ENCODE measurements at regions not wholly inside any gene's neighbourhood (a gene's known extent, or its start where the extent isn't known, plus 50 kb on each side); places are given as distances from the start of the nearest gene placed in this dataset.

- Mint-ChIP-seq H3K27me3 (ENCODE audit: low read depth, poor library complexity) (peaks cover 11% of the 10 kb centered on the region), H3K36me3 (ENCODE audit: low read depth) (peaks cover 10% of the 10 kb centered on the region), H3K4me3 (no peak overlapping the region), H3K9me3 (peaks cover 9% of the 10 kb centered on the region), H3K4me1 (peaks cover 46% of the 10 kb centered on the region), H3K27ac (no peak overlapping the region)
- no peak for TF ChIP-seq CTCF (IDR thresholded peaks at IDR 0.05)
- DNase-seq = no peak
Measured at GRCh38 chr2:3131636-3132326, 245.8 kb downstream of the EIPR1 start.

- DNase-seq = no peak
Measured at GRCh38 chr2:3130889-3131635, 246.6 kb downstream of the EIPR1 start.

DNA sequence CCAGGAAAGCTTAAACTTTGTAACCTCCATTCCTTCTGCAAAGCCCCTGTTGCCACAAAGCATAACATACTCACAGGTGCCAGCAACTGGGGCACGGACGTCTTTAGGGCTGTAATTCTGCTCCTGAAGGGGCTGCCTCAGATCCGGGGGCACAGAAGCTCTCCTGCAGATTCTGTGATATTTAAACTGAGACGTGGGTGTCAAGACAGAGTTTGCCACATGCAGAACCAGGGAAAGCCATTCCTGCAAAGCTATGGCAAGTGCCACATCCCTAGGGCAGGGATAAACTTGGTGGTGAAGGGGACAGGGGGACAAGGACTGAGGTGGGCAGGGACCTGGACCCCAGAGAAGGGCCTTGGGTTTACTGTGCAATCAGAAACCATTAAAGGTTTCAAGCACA lies 247.2 kb downstream of the EIPR1 start:
- peaks cover 4% of the 10 kb centered on the region for H3K9me3 Mint-ChIP-seq
- TF ChIP-seq CTCF (IDR thresholded peaks at IDR 0.05) = no peak
- H3K27me3 Mint-ChIP-seq (ENCODE audit: low read depth, poor library complexity) = peaks cover 11% of the 10 kb centered on the region
- peak overlapping the region; percentile 57 for H3K4me3 Mint-ChIP-seq
- peaks cover 57% of the 10 kb centered on the region for H3K4me1 Mint-ChIP-seq
- peaks cover 5% of the 10 kb centered on the region for H3K36me3 Mint-ChIP-seq (ENCODE audit: low read depth)
- DNase-seq = no peak
- H3K27ac Mint-ChIP-seq = peak overlapping the region; percentile 21

More at GRCh38 chr2:3130889-3131635, 246.6 kb downstream of the EIPR1 start:
- Mint-ChIP-seq H3K36me3 (ENCODE audit: low read depth) (peaks cover 10% of the 10 kb centered on the region), H3K27ac (peak overlapping the region; percentile 80), H3K9me3 (peaks cover 9% of the 10 kb centered on the region), H3K4me3 (peak overlapping the region; percentile 57), H3K27me3 (ENCODE audit: low read depth, poor library complexity) (peaks cover 11% of the 10 kb centered on the region), H3K4me1 (peaks cover 53% of the 10 kb centered on the region)
- TF ChIP-seq CTCF (IDR thresholded peaks at IDR 0.05) = no peak

DNA sequence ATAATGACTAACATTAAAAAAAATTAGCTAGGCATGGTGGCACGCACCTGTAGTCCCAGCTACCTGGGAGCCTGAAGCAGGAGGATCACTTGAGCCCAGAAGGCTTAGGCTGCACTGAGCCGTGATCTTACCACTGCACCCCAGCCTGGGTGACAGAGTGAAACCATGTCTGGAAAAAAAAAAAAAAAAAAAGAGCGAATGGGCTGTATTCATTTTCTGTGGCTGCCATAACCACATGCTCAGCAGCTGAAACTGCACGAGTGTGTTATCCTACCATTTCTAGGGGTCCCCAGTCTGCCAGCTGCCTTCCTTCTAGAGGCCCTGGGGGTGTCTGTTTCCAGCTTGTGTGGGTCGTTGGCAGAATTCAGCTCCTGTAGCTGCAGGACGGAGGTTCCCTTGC lies 247.8 kb downstream of the EIPR1 start:
- no peaks in the 10 kb centered on the region for H3K9me3 Mint-ChIP-seq
- DNase-seq = no peak
- H3K27me3 Mint-ChIP-seq (ENCODE audit: low read depth, poor library complexity) = peaks cover 11% of the 10 kb centered on the region
- TF ChIP-seq CTCF (IDR thresholded peaks at IDR 0.05) = no peak
- no peak overlapping the region for H3K4me3 Mint-ChIP-seq
- peaks cover 60% of the 10 kb centered on the region for H3K4me1 Mint-ChIP-seq
- no peaks in the 10 kb centered on the region for H3K36me3 Mint-ChIP-seq (ENCODE audit: low read depth)
- H3K27ac Mint-ChIP-seq = no peak overlapping the region

- no peaks in the 10 kb centered on the region for H3K36me3 Mint-ChIP-seq (ENCODE audit: low read depth)
- no peak overlapping the region for H3K4me3 Mint-ChIP-seq
- peaks cover 60% of the 10 kb centered on the region for H3K4me1 Mint-ChIP-seq
- H3K27ac Mint-ChIP-seq = peak overlapping the region; percentile 29
- TF ChIP-seq CTCF (IDR thresholded peaks at IDR 0.05) = no peak
- H3K9me3 Mint-ChIP-seq = no peaks in the 10 kb centered on the region
- peaks cover 14% of the 10 kb centered on the region for H3K27me3 Mint-ChIP-seq (ENCODE audit: low read depth, poor library complexity)
- DNase-seq = no peak
Measured at GRCh38 chr2:3128786-3129185, 248.8 kb downstream of the EIPR1 start.

Measured in nephron progenitor cell (in vitro differentiated cells).